ENCODE measurements at regions not wholly inside any gene's neighbourhood (a gene's known extent, or its start where the extent isn't known, plus 50 kb on each side); places are given as distances from the start of the nearest gene placed in this dataset.

DNA sequence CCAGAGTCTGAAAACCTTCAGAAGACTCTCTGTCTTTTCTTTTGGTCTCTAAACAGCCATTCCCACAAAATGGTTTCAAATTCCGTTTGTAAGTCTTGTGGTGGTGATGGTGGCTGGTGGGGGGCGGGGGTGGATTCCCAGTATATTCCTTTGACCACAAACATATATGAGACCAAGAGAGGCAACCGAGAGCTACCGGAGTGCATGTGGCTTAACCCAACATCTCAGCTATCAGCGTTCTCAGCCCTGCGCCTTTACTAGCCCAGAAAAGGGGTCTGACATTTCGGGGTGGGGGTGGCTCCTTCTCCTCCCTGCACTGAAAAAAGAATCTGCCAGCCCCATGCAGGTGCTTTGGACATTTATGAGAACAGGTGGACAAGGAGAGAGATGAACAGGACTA is 621.1 kb downstream of the ACTR3B start:
- CTCF ChIA-PET, result interaction anchor here (0.6 to 1.0 kb wide), 3 partner anchors 42 to 402 kb away, joined by 3 to 4 read pairs (median 3); no protein-coding TSS in a partner anchor
- H3K4me1 ChIP-seq (ENCODE audit: control insufficient read depth, insufficient read depth, low read length), result no peaks in the 10 kb centered on the region
- no peak overlapping the region for H3K4me3 ChIP-seq (ENCODE audit: low read depth, low read length)
- H3K27ac ChIP-seq (ENCODE audit: extremely low read depth, low read depth, low read length), result no peak overlapping the region
- TF ChIP-seq ZBTB44 (tag by site-specific recombination; IDR thresholded peaks at IDR 0.05) (no peak), ZSCAN18 (tag by site-specific recombination; IDR thresholded peaks at IDR 0.05) (no peak), ZBTB7A (tag by site-specific recombination; IDR thresholded peaks at IDR 0.05; ENCODE audit: low read depth) (no peak), GLIS2 (tag by site-specific recombination; IDR thresholded peaks at IDR 0.05) (no peak), ZNF302 (tag by site-specific recombination; IDR thresholded peaks at IDR 0.05; ENCODE audit: low read depth) (no peak), SETDB1 (IDR thresholded peaks at IDR 0.05; ENCODE audit: insufficient read length, low read length) (no peak), ZXDB (tag by site-specific recombination; IDR thresholded peaks at IDR 0.05) (no peak), ZNF114 (tag by site-specific recombination; IDR thresholded peaks at IDR 0.05) (no peak), IKZF3 (tag by site-specific recombination; IDR thresholded peaks at IDR 0.05) (no peak), ZIC2 (tag by site-specific recombination; IDR thresholded peaks at IDR 0.05) (no peak), ZNF239 (tag by site-specific recombination; IDR thresholded peaks at IDR 0.05) (no peak), ZNF433 (tag by site-specific recombination; IDR thresholded peaks at IDR 0.05; ENCODE audit: low read depth) (no peak)
- TF ChIP-seq, protein P1, sequence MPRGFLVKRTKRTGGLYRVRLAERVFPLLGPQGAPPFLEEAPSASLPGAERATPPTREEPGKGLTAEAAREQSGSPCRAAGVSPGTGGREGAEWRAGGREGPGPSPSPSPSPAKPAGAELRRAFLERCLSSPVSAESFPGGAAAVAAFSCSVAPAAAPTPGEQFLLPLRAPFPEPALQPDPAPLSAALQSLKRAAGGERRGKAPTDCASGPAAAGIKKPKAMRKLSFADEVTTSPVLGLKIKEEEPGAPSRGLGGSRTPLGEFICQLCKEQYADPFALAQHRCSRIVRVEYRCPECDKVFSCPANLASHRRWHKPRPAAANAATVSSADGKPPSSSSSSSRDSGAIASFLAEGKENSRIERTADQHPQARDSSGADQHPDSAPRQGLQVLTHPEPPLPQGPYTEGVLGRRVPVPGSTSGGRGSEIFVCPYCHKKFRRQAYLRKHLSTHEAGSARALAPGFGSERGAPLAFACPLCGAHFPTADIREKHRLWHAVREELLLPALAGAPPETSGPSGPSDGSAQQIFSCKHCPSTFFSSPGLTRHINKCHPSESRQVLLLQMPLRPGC (tag by site-specific recombination; IDR thresholded peaks at IDR 0.05), result no peak
- H3K36me3 ChIP-seq (ENCODE audit: control insufficient read depth in 2 of 2, insufficient read depth in 1 of 2, low read length in 2 of 2), result no peaks in the 10 kb centered on the region
- H3K9me3 ChIP-seq (ENCODE audit: control insufficient read depth, insufficient read depth, low read depth, low read length), result no peaks in the 10 kb centered on the region
- POLR2A ChIA-PET, result no interaction called here

DNA sequence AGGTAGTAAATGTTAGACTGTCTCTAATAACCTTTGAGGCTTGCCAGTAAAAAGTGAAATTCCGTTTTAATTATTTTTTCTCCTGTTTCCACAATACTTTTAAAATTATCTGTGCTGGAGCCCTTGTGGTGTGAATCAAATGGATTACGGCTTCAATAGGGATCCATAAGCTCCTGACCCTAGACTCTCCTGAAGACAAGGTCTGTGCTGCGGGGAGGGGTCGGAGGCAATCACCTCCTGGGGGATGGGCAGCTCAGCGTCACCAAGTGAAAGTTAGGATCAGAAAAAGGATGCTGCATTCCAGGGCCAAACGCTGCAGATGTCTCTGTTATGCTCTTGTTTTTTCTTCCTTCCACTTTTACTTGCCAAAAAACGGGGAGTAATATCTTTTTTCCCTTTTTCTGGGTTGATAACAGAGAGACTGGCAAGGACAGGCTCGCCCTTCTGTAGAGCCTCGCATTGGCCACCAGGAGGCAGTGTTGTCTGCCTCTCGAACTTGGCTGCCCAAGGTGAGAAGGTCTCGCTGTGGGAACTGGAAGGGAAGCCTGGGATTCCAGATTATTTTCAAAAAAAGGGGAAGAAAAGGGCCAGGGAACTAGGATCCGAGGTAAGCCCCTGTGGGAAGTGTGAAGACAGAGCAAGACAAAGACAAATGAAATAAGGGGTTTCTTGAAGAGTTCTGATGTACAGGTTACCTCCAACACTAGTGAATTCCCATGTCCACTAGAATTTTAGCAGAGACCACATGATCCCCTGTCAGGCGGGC is 621.9 kb downstream of the ACTR3B start:
- POLR2A ChIA-PET, result no interaction called here
- Histone ChIP-seq H3K9me3 (ENCODE audit: control insufficient read depth, insufficient read depth, low read depth, low read length) (no peaks in the 10 kb centered on the region), H3K36me3 (ENCODE audit: control insufficient read depth in 2 of 2, insufficient read depth in 1 of 2, low read length in 2 of 2) (no peaks in the 10 kb centered on the region), H3K4me1 (ENCODE audit: control insufficient read depth, insufficient read depth, low read length) (no peaks in the 10 kb centered on the region), H3K4me3 (ENCODE audit: low read depth, low read length) (no peak overlapping the region), H3K27ac (ENCODE audit: extremely low read depth, low read depth, low read length) (no peak overlapping the region)
- TF ChIP-seq ZNF654 (tag by site-specific recombination; IDR thresholded peaks at IDR 0.05; ENCODE audit: low read depth) (peak; percentile 66), KLF8 (tag by site-specific recombination; IDR thresholded peaks at IDR 0.05) (no peak)
- CTCF ChIA-PET, result interaction anchor here (0.6 to 1.5 kb wide), 4 partner anchors 71 to 403 kb away, joined by 3 read pairs; no protein-coding TSS in a partner anchor

GRCh38 chr7:153382641-153383101 is 623.1 kb downstream of the ACTR3B start:
- POLR2A ChIA-PET, result no interaction called here
- no peak for TF ChIP-seq ZNF211 (tag by site-specific recombination; IDR thresholded peaks at IDR 0.05; ENCODE audit: low read depth)
- no peak for TF ChIP-seq ZNF704 (tag by site-specific recombination; IDR thresholded peaks at IDR 0.05)
- TF ChIP-seq, protein P2, sequence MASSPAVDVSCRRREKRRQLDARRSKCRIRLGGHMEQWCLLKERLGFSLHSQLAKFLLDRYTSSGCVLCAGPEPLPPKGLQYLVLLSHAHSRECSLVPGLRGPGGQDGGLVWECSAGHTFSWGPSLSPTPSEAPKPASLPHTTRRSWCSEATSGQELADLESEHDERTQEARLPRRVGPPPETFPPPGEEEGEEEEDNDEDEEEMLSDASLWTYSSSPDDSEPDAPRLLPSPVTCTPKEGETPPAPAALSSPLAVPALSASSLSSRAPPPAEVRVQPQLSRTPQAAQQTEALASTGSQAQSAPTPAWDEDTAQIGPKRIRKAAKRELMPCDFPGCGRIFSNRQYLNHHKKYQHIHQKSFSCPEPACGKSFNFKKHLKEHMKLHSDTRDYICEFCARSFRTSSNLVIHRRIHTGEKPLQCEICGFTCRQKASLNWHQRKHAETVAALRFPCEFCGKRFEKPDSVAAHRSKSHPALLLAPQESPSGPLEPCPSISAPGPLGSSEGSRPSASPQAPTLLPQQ (tag by site-specific recombination; IDR thresholded peaks at IDR 0.05), result no peak
- TF ChIP-seq ZNF473 (tag by site-specific recombination; IDR thresholded peaks at IDR 0.05), result no peak
- TF ChIP-seq ZNF302 (tag by site-specific recombination; IDR thresholded peaks at IDR 0.05; ENCODE audit: low read depth), result no peak
- no peak for TF ChIP-seq ZNF785 (tag by site-specific recombination; IDR thresholded peaks at IDR 0.05)
- TF ChIP-seq ZNF629 (tag by site-specific recombination; IDR thresholded peaks at IDR 0.05), result no peak
- Histone ChIP-seq H3K9me3 (ENCODE audit: control insufficient read depth, insufficient read depth, low read depth, low read length) (no peaks in the 10 kb centered on the region), H3K27ac (ENCODE audit: extremely low read depth, low read depth, low read length) (no peak overlapping the region), H3K4me1 (ENCODE audit: control insufficient read depth, insufficient read depth, low read length) (no peaks in the 10 kb centered on the region), H3K36me3 (ENCODE audit: control insufficient read depth in 2 of 2, insufficient read depth in 1 of 2, low read length in 2 of 2) (no peaks in the 10 kb centered on the region), H3K4me3 (ENCODE audit: low read depth, low read length) (no peak overlapping the region)
- CTCF ChIA-PET, result interaction anchor here (1.5 kb wide), 1 partner anchor 69 kb away, joined by 3 read pairs; no protein-coding TSS in a partner anchor
